Endometrial microvascular endothelial cells (primary cell): ENCODE measurements at regions not wholly inside any gene's neighbourhood (a gene's known extent, or its start where the extent isn't known, plus 50 kb on each side); places are given as distances from the start of the nearest gene placed in this dataset.

ENCODE experiments used
- in situ Hi-C: cut with HindIII; loops from 2 replicates; pipeline ENCODE4 v1.10.0; 2017; ENCODE audit warnings: low sequenced_read_pairs, low pct_unique_long_range_greater_than_20kb; ENCODE audit errors: inconsistent ontology term

- in situ Hi-C loops = no loop called here
These were observed 314.4 kb downstream of the PLK2 start for GRCh38 chr5:58145397-58145934.

GRCh38 chr5:58143727-58144126 is 316.2 kb downstream of the PLK2 start:
- in situ Hi-C loops = no loop called here

- in situ Hi-C loops = no loop called here
These were observed 316.7 kb downstream of the PLK2 start for GRCh38 chr5:58143181-58143580.

GRCh38 chr5:58138791-58139190 is 321.1 kb downstream of the PLK2 start:
- in situ Hi-C loops = no loop called here

- in situ Hi-C loops = no loop called here
These were observed 323.5 kb downstream of the PLK2 start for GRCh38 chr5:58136406-58136805.

GRCh38 chr5:58135571-58136335 is 324.1 kb downstream of the PLK2 start:
- in situ Hi-C loops = no loop called here

GRCh38 chr5:58133631-58134296 is 326.1 kb downstream of the PLK2 start:
- in situ Hi-C loops = no loop called here

GRCh38 chr5:58133216-58133615 is 326.7 kb downstream of the PLK2 start:
- in situ Hi-C loops = no loop called here

GRCh38 chr5:58127255-58128220 is 332.3 kb downstream of the PLK2 start:
- in situ Hi-C loops = no loop called here

GRCh38 chr5:58123501-58123900 is 336.4 kb downstream of the PLK2 start:
- in situ Hi-C loops = no loop called here

GRCh38 chr5:58122848-58123392 is 337.0 kb downstream of the PLK2 start:
- in situ Hi-C loops = no loop called here

- in situ Hi-C loops = no loop called here
These were observed 337.7 kb downstream of the PLK2 start for GRCh38 chr5:58122157-58122556.

- in situ Hi-C loops = no loop called here
These were observed 338.5 kb downstream of the PLK2 start for GRCh38 chr5:58121391-58121790.

- in situ Hi-C loops = no loop called here
These were observed 342.3 kb downstream of the PLK2 start for GRCh38 chr5:58117542-58117941.

GRCh38 chr5:58116346-58116745 is 343.5 kb downstream of the PLK2 start:
- in situ Hi-C loops = no loop called here

- in situ Hi-C loops = no loop called here
These were observed 344.1 kb downstream of the PLK2 start for GRCh38 chr5:58115811-58116210.

GRCh38 chr5:58114324-58114723 is 345.6 kb downstream of the PLK2 start:
- in situ Hi-C loops = no loop called here

- in situ Hi-C loops = no loop called here
These were observed 346.7 kb downstream of the PLK2 start for GRCh38 chr5:58113172-58113571.

- in situ Hi-C loops = no loop called here
These were observed 351.4 kb downstream of the PLK2 start for GRCh38 chr5:58108511-58108910.
